ENCODE measurements at regions not wholly inside any gene's neighbourhood (a gene's known extent, or its start where the extent isn't known, plus 50 kb on each side); places are given as distances from the start of the nearest gene placed in this dataset.

DNA sequence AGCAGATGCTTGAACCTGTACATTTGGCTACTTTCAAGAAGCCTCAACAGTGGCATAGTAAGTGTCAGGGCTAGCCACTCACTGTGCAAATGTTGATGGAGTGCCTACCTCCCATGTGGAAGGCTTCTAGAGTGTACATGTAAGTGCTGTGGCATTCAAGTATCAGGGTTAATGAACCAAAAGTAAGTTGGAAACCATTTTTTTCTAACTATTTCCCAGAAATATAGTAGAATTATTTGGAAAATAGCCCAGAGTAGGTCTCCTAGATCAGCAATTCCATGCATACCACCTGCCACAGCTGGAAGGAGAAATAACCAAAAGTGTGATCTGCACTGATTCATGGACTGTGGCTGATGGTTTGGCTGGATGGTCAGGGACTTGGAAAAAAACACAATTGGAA, 53.3 kb downstream of the FOXD1 start:
- Histone ChIP-seq H3K36me3 (ENCODE audit: control insufficient read depth, low read depth, low read length) (no peaks in the 10 kb centered on the region), H3K9ac (ENCODE audit: low read length) (no peak overlapping the region), H3K9me3 (ENCODE audit: control insufficient read depth, low read depth, low read length) (no peaks in the 10 kb centered on the region), H3K27ac (ENCODE audit: low read length) (no peak overlapping the region), H3K4me3 (ENCODE audit: low read length) (no peak overlapping the region), H3K27me3 (ENCODE audit: control insufficient read depth, insufficient read depth, low read length) (no peaks in the 10 kb centered on the region), H3K4me1 (ENCODE audit: control insufficient read depth, low read depth, low read length) (no peaks in the 10 kb centered on the region)

DNA sequence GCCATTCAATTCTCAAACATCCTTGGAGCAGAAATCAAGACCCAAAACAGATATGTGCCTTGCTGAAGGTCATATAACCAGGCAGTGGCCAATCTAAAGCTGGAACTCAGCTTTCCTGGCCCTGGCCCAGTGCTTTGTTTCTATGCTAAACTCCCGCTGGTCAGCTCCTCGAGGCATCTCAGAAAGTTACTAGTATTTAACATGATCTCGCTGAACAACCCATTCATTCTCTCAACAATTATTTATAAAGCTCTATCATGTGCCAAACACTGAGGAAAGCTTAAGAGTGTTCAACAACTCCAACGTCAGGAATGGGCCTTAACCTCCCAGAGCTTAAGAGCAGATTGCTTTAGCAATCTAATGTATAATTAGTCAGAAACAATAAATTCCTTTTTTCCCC, 54.0 kb downstream of the FOXD1 start:
- H3K4me1 ChIP-seq (ENCODE audit: control insufficient read depth, low read depth, low read length), result no peaks in the 10 kb centered on the region
- no peaks in the 10 kb centered on the region for H3K27me3 ChIP-seq (ENCODE audit: control insufficient read depth, insufficient read depth, low read length)
- no peaks in the 10 kb centered on the region for H3K36me3 ChIP-seq (ENCODE audit: control insufficient read depth, low read depth, low read length)
- H3K4me3 ChIP-seq (ENCODE audit: low read length), result no peak overlapping the region
- H3K9ac ChIP-seq (ENCODE audit: low read length), result no peak overlapping the region
- H3K27ac ChIP-seq (ENCODE audit: low read length), result no peak overlapping the region
- H3K9me3 ChIP-seq (ENCODE audit: control insufficient read depth, low read depth, low read length), result no peaks in the 10 kb centered on the region

DNA sequence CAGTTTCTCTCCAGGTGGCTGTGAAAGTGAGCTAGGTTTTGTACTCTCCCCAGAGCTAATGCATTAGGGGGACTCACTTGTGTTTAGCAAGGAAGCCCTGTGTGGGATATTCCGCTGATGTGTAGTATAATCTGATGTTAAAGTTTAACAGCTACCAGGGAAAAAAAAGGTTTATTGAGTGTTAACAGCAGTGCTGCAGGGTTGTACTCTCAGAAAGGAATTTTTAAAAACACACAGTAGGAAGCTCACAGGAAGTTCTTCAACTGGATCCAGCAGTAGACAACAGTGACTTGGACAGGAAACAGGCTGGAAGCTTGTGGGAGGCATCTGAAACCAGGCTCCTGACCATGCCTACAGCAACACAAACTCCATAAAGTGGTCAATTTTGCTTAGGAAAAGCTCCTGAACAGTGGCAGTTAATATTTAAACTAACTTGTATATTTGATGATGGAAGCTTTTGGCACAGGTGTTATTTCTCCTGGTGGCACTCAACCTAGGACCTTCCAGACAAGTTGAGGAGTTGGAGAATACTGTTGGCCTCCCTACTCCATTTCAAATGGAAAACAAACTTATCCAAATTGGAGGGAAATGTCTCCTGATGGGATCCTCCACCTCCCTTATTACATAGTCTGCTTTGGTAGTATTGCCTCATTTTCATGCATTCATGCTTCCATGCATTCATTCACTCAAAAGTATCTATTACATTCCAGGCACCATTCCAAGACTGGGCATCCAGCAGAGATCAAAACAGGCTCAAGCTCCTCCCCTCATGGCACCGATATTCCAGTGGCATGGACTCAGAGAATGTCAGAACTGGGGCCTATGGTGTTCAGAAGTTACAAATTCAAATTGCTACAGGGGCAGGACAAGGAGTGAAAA, 54.7 kb downstream of the FOXD1 start:
- Histone ChIP-seq H3K27me3 (ENCODE audit: control insufficient read depth, insufficient read depth, low read length) (no peaks in the 10 kb centered on the region), H3K4me1 (ENCODE audit: control insufficient read depth, low read depth, low read length) (no peaks in the 10 kb centered on the region), H3K27ac (ENCODE audit: low read length) (no peak overlapping the region), H3K4me3 (ENCODE audit: low read length) (no peak overlapping the region), H3K9me3 (ENCODE audit: control insufficient read depth, low read depth, low read length) (no peaks in the 10 kb centered on the region), H3K36me3 (ENCODE audit: control insufficient read depth, low read depth, low read length) (no peaks in the 10 kb centered on the region), H3K9ac (ENCODE audit: low read length) (no peak overlapping the region)

DNA sequence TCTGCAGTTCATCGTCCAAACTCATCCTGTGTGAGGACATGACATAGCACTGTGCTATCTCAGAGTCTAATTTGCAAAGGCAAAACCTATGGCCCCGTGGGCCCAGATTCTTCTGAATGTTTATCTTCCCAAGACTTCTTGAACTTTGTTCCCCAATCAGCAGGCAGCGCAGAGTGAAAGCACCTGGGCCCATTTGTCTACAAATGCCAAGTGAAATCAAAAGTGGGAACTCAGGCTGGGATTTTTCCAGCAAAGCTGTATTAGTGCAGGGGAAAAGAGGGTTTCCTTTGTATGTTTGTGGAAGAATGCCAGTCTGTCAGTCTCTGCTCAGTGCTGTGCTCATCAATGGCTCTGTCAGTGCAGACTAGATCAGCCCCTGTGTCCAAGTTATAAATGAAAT, 55.8 kb downstream of the FOXD1 start:
- H3K9ac ChIP-seq (ENCODE audit: low read length), result no peak overlapping the region
- H3K36me3 ChIP-seq (ENCODE audit: control insufficient read depth, low read depth, low read length), result no peaks in the 10 kb centered on the region
- no peaks in the 10 kb centered on the region for H3K9me3 ChIP-seq (ENCODE audit: control insufficient read depth, low read depth, low read length)
- no peak overlapping the region for H3K4me3 ChIP-seq (ENCODE audit: low read length)
- no peak overlapping the region for H3K27ac ChIP-seq (ENCODE audit: low read length)
- no peaks in the 10 kb centered on the region for H3K4me1 ChIP-seq (ENCODE audit: control insufficient read depth, low read depth, low read length)
- H3K27me3 ChIP-seq (ENCODE audit: control insufficient read depth, insufficient read depth, low read length), result no peaks in the 10 kb centered on the region

DNA sequence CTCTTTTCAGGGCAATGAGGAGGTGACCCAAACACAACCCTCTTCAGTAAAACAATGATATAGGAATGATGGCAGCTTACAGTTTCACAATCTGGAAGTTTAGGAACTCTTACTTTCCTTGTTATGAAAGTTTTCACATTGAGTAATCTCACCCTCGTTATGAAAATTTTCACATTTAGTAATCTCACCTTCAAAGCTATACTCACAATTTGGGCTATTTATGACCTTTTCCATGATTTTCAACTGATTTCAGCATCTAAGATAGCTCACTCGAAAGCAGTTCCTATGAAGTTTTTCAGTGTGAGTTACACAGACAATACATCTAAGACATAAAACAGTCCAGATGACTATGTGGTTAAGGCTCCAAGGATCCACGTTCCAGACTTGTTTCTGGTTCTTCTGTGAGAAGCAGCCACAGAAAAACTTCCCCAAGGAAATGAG, 57.1 kb downstream of the FOXD1 start:
- no peaks in the 10 kb centered on the region for H3K36me3 ChIP-seq (ENCODE audit: control insufficient read depth, low read depth, low read length)
- H3K9ac ChIP-seq (ENCODE audit: low read length), result no peak overlapping the region
- H3K9me3 ChIP-seq (ENCODE audit: control insufficient read depth, low read depth, low read length), result no peaks in the 10 kb centered on the region
- H3K27me3 ChIP-seq (ENCODE audit: control insufficient read depth, insufficient read depth, low read length), result no peaks in the 10 kb centered on the region
- H3K4me1 ChIP-seq (ENCODE audit: control insufficient read depth, low read depth, low read length), result no peaks in the 10 kb centered on the region
- no peak overlapping the region for H3K4me3 ChIP-seq (ENCODE audit: low read length)
- no peak overlapping the region for H3K27ac ChIP-seq (ENCODE audit: low read length)

DNA sequence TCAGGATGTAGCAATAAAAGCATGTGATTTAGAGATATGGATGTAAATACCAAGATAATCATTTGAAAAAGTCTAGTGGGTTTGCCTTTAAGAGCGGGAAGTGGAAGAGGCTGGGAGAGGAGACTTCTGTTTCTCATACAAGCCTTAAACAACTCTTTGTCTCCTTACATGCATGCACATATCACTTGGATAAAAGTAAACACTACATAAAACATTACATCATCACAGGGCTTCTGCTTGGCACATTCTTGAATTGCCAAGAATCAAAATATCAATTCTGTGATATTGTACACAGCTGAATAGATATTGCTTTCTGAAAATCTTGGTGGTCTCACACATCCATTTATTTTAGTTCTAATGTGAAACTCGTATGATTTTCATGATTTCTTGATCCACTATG, 57.6 kb downstream of the FOXD1 start:
- H3K9ac ChIP-seq (ENCODE audit: low read length), result no peak overlapping the region
- no peaks in the 10 kb centered on the region for H3K9me3 ChIP-seq (ENCODE audit: control insufficient read depth, low read depth, low read length)
- no peaks in the 10 kb centered on the region for H3K27me3 ChIP-seq (ENCODE audit: control insufficient read depth, insufficient read depth, low read length)
- H3K4me1 ChIP-seq (ENCODE audit: control insufficient read depth, low read depth, low read length), result no peaks in the 10 kb centered on the region
- no peak overlapping the region for H3K27ac ChIP-seq (ENCODE audit: low read length)
- no peak overlapping the region for H3K4me3 ChIP-seq (ENCODE audit: low read length)
- H3K36me3 ChIP-seq (ENCODE audit: control insufficient read depth, low read depth, low read length), result no peaks in the 10 kb centered on the region

DNA sequence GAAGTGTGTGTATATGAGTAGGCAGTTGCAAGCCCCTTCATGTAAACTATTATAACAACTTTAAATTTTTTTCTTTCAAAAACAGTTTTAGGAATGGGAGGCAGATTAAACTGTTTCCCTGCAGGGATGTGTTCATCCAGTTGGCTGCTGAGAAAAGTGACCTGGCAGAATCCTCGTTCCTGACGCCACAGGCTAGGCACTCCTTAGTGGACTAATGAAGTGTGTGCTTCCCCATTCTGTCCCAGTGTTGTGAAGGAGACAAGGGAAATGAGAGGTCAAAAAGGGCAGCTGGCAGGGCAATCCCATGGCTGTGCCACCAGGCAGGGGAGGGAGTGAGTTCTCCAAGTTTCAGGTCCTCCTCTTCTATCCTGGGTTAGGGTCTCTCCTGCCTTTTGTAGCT, 59.8 kb downstream of the FOXD1 start:
- no peak overlapping the region for H3K27ac ChIP-seq (ENCODE audit: low read length)
- H3K9me3 ChIP-seq (ENCODE audit: control insufficient read depth, low read depth, low read length), result peaks cover 9% of the 10 kb centered on the region
- no peaks in the 10 kb centered on the region for H3K4me1 ChIP-seq (ENCODE audit: control insufficient read depth, low read depth, low read length)
- no peaks in the 10 kb centered on the region for H3K36me3 ChIP-seq (ENCODE audit: control insufficient read depth, low read depth, low read length)
- no peak overlapping the region for H3K4me3 ChIP-seq (ENCODE audit: low read length)
- no peak overlapping the region for H3K9ac ChIP-seq (ENCODE audit: low read length)
- no peaks in the 10 kb centered on the region for H3K27me3 ChIP-seq (ENCODE audit: control insufficient read depth, insufficient read depth, low read length)

DNA sequence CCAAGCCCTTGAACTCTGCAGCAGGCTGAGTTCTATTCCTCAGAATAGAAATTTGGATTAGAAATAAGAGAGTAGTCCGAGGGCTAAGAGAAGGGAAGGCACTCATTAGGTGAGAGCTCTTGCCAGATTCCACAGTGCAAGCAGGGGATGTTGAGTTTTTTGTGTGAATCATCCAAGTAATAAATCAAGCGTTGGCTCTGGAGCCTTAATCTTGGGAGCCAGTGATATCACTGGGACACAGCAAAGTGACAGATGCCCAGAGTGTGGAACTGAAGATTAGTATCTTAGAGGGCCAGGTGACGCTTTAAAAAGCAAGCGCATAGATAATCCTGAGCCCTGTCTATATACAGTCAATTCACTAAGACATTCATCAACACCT, 60.3 kb downstream of the FOXD1 start:
- Histone ChIP-seq H3K36me3 (ENCODE audit: control insufficient read depth, low read depth, low read length) (no peaks in the 10 kb centered on the region), H3K4me1 (ENCODE audit: control insufficient read depth, low read depth, low read length) (no peaks in the 10 kb centered on the region), H3K9ac (ENCODE audit: low read length) (no peak overlapping the region), H3K27ac (ENCODE audit: low read length) (no peak overlapping the region), H3K9me3 (ENCODE audit: control insufficient read depth, low read depth, low read length) (peaks cover 9% of the 10 kb centered on the region), H3K27me3 (ENCODE audit: control insufficient read depth, insufficient read depth, low read length) (no peaks in the 10 kb centered on the region), H3K4me3 (ENCODE audit: low read length) (no peak overlapping the region)

DNA sequence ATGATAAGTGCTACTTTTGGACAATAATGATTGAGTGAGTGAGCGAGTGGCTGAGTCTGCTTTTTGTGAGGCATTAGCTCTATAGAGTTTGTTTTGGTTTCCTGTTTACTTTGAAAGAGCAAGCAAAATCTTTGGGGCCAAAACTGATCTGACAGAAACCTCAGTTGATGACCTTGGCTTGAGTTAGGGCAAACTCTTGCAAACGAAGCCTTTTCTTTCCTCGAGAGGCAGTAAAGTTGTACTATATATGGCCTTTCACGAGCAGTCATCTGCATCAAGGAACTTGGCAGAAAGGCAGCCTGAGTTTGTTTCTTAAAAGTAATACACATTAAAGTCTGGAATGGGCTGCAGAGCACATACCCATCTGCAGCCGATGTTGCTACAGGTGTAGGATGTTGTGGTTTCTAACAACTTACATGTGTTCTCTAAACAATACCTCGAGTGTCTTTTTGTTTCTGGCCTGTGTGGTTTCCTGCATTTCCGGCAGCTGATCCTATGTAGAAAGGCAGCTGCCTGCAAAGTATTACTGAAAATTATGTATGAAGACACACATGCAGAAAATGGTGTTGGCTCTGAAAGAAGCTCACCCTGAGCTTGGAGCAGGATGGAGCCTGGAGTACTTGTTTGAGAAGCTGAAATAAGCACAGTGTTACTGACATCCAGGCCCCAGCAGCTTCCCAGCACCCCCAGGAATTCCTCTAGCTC, 60.8 kb downstream of the FOXD1 start:
- Histone ChIP-seq H3K4me1 (ENCODE audit: control insufficient read depth, low read depth, low read length) (no peaks in the 10 kb centered on the region), H3K27me3 (ENCODE audit: control insufficient read depth, insufficient read depth, low read length) (no peaks in the 10 kb centered on the region), H3K4me3 (ENCODE audit: low read length) (no peak overlapping the region), H3K27ac (ENCODE audit: low read length) (no peak overlapping the region), H3K9ac (ENCODE audit: low read length) (no peak overlapping the region), H3K36me3 (ENCODE audit: control insufficient read depth, low read depth, low read length) (no peaks in the 10 kb centered on the region), H3K9me3 (ENCODE audit: control insufficient read depth, low read depth, low read length) (peaks cover 9% of the 10 kb centered on the region)

DNA sequence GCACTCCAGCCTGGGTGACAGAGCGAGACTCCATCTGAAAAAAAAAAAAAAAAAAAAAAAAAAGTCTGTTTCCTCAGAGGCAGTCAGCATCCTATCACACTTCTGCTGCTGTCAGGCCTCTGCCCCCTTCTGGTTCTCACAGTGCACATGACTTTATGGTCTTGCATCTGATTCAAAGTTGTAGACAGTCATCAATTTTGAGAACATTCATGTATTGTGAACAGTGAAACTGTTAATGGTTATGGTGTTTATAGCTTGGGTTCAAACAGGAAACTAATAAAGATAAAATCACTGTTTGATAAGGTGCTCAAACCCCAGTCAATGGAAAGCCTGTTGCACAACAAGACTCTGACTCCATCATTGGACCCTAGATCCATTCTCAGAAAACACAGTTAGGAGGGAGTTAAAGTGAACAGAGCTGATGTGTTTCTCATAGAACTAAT, 61.4 kb downstream of the FOXD1 start:
- Histone ChIP-seq H3K4me3 (ENCODE audit: low read length) (no peak overlapping the region), H3K9me3 (ENCODE audit: control insufficient read depth, low read depth, low read length) (peaks cover 9% of the 10 kb centered on the region), H3K27ac (ENCODE audit: low read length) (no peak overlapping the region), H3K36me3 (ENCODE audit: control insufficient read depth, low read depth, low read length) (no peaks in the 10 kb centered on the region), H3K4me1 (ENCODE audit: control insufficient read depth, low read depth, low read length) (no peaks in the 10 kb centered on the region), H3K27me3 (ENCODE audit: control insufficient read depth, insufficient read depth, low read length) (no peaks in the 10 kb centered on the region), H3K9ac (ENCODE audit: low read length) (no peak overlapping the region)

DNA sequence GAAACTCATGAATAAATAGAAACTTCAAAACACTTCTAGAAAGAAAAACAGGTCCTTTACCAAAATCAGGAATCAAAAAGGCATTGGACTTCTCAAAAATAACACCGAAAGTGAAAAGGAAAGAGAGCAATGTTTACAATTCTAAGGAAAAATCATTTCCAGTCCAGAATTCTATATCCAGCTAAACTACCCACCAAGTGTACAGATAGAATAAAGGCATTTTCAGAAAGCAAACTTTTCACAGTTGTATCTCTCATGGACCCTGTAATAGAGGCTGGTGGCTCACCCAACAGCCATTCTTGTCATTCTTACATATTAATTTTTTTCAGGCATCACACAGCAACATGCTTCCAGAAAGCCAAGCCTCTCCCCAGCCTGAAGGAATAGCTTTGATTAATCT, 63.7 kb downstream of the FOXD1 start:
- Histone ChIP-seq H3K9me3 (ENCODE audit: control insufficient read depth, low read depth, low read length) (peaks cover 9% of the 10 kb centered on the region), H3K36me3 (ENCODE audit: control insufficient read depth, low read depth, low read length) (no peaks in the 10 kb centered on the region), H3K27ac (ENCODE audit: low read length) (no peak overlapping the region), H3K27me3 (ENCODE audit: control insufficient read depth, insufficient read depth, low read length) (no peaks in the 10 kb centered on the region), H3K9ac (ENCODE audit: low read length) (no peak overlapping the region), H3K4me3 (ENCODE audit: low read length) (no peak overlapping the region), H3K4me1 (ENCODE audit: control insufficient read depth, low read depth, low read length) (no peaks in the 10 kb centered on the region)

DNA sequence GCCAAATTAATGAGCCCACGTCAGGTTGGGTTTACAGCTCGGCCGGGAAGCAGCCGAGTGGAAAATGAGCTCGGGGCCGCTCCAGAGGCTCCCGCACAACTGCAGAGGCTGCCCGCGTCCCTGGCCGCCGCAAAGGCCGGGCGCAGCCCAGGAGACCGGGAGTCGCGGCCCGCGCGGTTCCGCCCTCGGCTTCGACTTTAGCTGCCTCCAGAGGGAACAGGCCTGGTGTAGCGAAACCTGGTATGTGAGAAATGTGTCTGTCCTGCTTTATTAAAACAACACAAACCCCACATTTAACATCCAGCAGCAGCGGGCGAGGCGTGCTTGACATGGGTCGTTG, 66.2 kb downstream of the FOXD1 start:
- peaks cover 7% of the 10 kb centered on the region for H3K4me1 ChIP-seq (ENCODE audit: control insufficient read depth, low read depth, low read length)
- H3K27me3 ChIP-seq (ENCODE audit: control insufficient read depth, insufficient read depth, low read length), result no peaks in the 10 kb centered on the region
- no peaks in the 10 kb centered on the region for H3K36me3 ChIP-seq (ENCODE audit: control insufficient read depth, low read depth, low read length)
- H3K27ac ChIP-seq (ENCODE audit: low read length), result no peak overlapping the region
- H3K9me3 ChIP-seq (ENCODE audit: control insufficient read depth, low read depth, low read length), result peaks cover 9% of the 10 kb centered on the region
- H3K4me3 ChIP-seq (ENCODE audit: low read length), result no peak overlapping the region
- H3K9ac ChIP-seq (ENCODE audit: low read length), result no peak overlapping the region
